ENCODE measurements at regions not wholly inside any gene's neighbourhood (a gene's known extent, or its start where the extent isn't known, plus 50 kb on each side); places are given as distances from the start of the nearest gene placed in this dataset.

- no peak for TF ChIP-seq CTCF (IDR thresholded peaks at IDR 0.05)
- TF ChIP-seq ZFX (IDR thresholded peaks at IDR 0.05; ENCODE audit: borderline replicate concordance) = no peak
These were observed 173.1 kb upstream of the IRX3 start for GRCh38 chr16:54459509-54460262.
